ENCODE measurements at regions not wholly inside any gene's neighbourhood (a gene's known extent, or its start where the extent isn't known, plus 50 kb on each side); places are given as distances from the start of the nearest gene placed in this dataset.
"Not testable (repeated sequence)": the region's sequence is repeated elsewhere in the genome, so short reads cannot be mapped to it uniquely, and the experiment has no call there.

DNA sequence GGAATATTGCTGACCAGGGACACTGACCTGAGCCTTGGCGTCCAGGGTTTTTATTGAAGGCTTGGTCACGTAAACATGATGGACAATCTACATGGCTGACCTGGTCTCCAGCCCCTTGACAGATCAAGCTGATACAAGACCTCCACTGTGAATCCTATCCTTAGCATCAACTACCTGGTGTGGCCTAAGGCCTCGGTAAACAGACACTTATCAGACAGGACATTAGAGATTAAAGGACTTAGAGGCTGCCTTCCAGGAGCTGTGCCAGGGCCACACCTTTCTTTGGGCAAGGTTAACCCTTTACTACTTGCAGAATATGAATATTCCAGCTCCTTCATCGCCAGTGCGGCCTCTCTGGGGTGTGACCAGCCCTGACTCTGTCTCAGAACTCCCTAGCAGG lies 104.9 kb upstream of the FOXA2 start:
- no peak for DNase-seq
- Histone ChIP-seq H3K4me1 (no peaks in the 10 kb centered on the region), H3K36me3 (no peaks in the 10 kb centered on the region), H3K4me3 (ENCODE audit: low read depth, low read length) (no peak overlapping the region), H3K27me3 (no peaks in the 10 kb centered on the region), H3K9me3 (no peaks in the 10 kb centered on the region)
- TF ChIP-seq, protein P1, sequence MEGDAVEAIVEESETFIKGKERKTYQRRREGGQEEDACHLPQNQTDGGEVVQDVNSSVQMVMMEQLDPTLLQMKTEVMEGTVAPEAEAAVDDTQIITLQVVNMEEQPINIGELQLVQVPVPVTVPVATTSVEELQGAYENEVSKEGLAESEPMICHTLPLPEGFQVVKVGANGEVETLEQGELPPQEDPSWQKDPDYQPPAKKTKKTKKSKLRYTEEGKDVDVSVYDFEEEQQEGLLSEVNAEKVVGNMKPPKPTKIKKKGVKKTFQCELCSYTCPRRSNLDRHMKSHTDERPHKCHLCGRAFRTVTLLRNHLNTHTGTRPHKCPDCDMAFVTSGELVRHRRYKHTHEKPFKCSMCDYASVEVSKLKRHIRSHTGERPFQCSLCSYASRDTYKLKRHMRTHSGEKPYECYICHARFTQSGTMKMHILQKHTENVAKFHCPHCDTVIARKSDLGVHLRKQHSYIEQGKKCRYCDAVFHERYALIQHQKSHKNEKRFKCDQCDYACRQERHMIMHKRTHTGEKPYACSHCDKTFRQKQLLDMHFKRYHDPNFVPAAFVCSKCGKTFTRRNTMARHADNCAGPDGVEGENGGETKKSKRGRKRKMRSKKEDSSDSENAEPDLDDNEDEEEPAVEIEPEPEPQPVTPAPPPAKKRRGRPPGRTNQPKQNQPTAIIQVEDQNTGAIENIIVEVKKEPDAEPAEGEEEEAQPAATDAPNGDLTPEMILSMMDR (IDR thresholded peaks at IDR 0.05; ENCODE audit: low read depth, low read length), result no peak

DNA sequence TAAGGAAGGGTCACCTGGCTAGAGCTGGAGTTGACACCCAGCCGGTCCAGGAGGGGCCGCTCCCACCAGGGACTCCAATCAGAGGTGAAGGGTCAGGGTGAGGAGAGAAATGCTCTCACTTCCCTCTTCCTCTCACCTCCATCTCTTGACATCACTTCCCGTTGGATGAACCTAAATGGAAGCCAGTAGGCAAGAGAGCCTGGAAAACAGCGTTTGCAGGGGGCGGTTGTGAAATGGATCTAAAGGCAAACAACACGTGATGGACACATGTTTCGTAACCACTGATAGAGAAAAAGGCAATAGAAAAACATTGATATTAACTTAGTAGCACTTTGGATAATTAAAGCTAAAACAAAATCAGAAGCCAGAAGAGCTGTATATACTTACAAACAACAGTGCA lies 105.6 kb upstream of the FOXA2 start:
- no peaks in the 10 kb centered on the region for H3K27me3 ChIP-seq
- H3K36me3 ChIP-seq, result no peaks in the 10 kb centered on the region
- no peaks in the 10 kb centered on the region for H3K9me3 ChIP-seq
- no peak for DNase-seq
- no peaks in the 10 kb centered on the region for H3K4me1 ChIP-seq
- TF ChIP-seq, protein P1 (IDR thresholded peaks at IDR 0.05; ENCODE audit: low read depth, low read length), result no peak
- no peak overlapping the region for H3K4me3 ChIP-seq (ENCODE audit: low read depth, low read length)

DNA sequence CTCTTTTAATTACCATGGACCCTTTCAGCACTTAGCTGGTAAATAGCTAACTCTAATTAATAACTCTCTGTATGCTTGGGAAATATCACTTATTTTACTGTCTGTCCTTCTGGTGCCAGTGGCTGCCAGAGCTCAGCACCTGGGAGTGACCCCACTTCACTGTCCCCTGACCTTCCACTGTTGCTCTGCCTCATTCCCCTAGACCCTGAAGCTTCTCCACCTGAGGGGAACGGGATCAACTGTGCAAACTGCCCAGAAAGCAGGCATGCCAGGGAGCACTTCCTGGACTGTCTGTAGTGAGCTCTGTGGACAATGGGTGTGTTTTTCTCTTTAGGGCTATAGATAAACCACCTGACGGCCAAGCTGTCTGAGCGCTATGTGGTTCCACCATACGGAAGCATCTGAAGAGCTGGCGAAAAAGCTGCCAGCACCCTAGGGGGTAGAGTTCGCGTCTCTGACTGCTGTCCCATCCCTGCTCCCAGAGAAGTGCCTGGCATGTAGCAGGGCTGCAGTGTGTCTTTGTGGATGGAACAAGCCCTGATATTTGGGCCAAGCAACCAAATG lies 106.3 kb upstream of the FOXA2 start:
- Histone ChIP-seq H3K9me3 (no peaks in the 10 kb centered on the region), H3K36me3 (no peaks in the 10 kb centered on the region), H3K27me3 (no peaks in the 10 kb centered on the region), H3K4me3 (ENCODE audit: low read depth, low read length) (no peak overlapping the region), H3K4me1 (no peaks in the 10 kb centered on the region)
- no peak for DNase-seq
- TF ChIP-seq, protein P1 (IDR thresholded peaks at IDR 0.05; ENCODE audit: low read depth, low read length), result no peak

DNA sequence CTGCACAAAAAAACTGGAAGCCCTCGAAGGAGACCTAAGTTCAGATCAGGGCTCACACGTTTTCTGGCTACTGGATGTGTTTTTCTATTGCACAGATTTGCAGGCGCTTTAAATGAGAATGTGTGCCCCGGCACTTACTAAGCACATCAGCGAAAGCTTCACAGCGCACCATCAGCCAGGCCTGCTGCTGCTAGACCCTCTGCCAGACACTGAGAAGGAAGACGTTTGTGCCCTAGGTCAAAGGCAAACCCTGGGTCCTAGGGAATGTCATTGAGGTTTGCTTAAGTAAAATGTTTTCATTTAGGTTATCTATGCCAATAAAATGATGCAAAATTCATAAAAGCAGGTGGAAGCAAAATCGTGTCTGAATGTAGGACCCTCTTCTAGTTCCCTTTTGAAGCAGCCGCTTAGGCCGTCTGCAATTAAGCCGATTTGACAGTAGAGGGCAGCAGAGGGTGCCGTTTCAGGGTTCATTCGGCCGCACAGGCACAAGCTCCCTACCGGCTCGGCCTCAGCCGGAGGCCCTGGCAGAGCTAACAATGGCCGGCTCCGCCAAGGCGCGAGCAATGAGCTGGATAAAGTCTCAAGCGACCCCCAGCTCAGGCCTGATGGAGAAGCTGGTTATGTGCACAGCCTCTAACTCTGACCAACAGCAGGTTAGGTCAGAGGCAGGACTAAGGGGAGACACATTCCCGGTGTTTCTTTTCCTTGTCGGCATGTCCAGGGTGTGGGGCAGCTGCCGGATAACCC lies 107.2 kb upstream of the FOXA2 start:
- H3K4me1 ChIP-seq, result no peaks in the 10 kb centered on the region
- H3K36me3 ChIP-seq, result no peaks in the 10 kb centered on the region
- no peak overlapping the region for H3K4me3 ChIP-seq (ENCODE audit: low read depth, low read length)
- DNase-seq, result peak; percentile 68
- no peaks in the 10 kb centered on the region for H3K9me3 ChIP-seq
- TF ChIP-seq, protein P1 (IDR thresholded peaks at IDR 0.05; ENCODE audit: low read depth, low read length), result peak; percentile 80
- H3K27me3 ChIP-seq, result no peaks in the 10 kb centered on the region

DNA sequence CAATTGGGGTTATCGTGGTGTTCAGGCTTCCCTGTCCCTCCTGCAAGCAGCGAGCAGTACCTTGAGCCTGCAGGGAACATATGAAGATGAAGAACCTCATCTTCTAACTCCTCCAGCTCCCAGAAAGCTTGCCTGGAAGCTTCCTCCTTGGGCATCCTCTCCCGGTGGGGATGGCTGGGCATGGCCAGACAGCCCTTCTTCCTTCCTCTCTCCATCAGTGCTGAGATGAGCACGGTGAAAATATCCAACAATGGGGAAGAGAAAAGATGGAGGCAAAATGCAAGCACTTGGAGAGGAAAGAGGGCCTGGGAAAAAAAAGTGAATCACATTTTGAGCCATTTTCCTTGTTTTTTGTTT lies 107.7 kb upstream of the FOXA2 start:
- no peaks in the 10 kb centered on the region for H3K9me3 ChIP-seq
- no peak for DNase-seq
- H3K27me3 ChIP-seq, result no peaks in the 10 kb centered on the region
- no peak overlapping the region for H3K4me3 ChIP-seq (ENCODE audit: low read depth, low read length)
- H3K4me1 ChIP-seq, result no peaks in the 10 kb centered on the region
- H3K36me3 ChIP-seq, result no peaks in the 10 kb centered on the region
- TF ChIP-seq, protein P1 (IDR thresholded peaks at IDR 0.05; ENCODE audit: low read depth, low read length), result no peak

DNA sequence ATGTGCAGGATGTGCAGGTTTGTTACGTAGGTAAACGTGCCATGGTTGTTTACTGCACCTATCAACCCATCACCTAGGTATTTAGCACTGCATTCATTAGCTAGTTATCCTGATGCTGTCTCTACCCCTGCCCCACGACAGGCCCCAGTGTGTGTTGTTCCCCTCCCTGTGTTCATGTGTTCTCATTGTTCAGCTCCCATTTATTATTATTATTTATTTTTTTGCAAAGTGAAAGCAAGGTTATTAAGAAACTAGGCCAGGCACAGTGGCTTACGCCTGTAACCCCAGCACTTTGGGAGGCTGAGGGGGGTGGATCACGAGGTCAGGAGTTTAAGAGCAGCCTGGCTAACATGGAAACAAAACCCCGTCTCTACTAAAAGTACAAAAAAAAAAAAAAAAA lies 108.2 kb upstream of the FOXA2 start:
- H3K27me3 ChIP-seq; H3K36me3 ChIP-seq; H3K9me3 ChIP-seq; H3K4me1 ChIP-seq; H3K4me3 ChIP-seq (ENCODE audit: low read depth, low read length); DNase-seq: not testable (repeated sequence)
